ENCODE measurements at regions not wholly inside any gene's neighbourhood (a gene's known extent, or its start where the extent isn't known, plus 50 kb on each side); places are given as distances from the start of the nearest gene placed in this dataset.

DNA sequence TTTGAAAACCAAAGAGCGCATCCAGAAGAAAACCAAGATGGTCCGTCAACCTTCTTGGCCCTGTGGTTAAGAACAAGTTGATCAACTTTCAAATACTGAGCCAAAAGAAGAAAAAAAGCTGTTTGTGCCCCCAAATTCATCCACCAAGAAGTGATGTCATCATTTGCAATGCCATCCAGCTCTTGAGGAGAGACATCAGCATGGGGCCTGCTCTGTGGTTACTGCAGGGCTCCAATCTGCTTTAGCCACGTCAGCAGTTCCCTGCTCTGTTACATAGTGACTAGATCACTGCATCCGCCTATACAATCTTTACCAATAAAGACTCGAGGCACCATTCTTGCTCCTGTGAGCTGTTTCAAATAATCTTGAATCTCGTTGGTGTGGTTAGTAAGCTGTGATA, 75.0 kb upstream of the BLCAP start:
- ChIA-PET CTCF (no interaction called here), POLR2A (no interaction called here)
- Histone ChIP-seq H3K4me3 (ENCODE audit: low read depth, low read length) (no peak overlapping the region), H3K27me3 (replicated peaks; ENCODE audit: control insufficient read depth, insufficient read depth, low read length) (no peaks in the 10 kb centered on the region; the same call in 1 of the 2 replicates), H3K36me3 (ENCODE audit: control insufficient read depth, insufficient read depth, low read length) (no peaks in the 10 kb centered on the region), H3K4me1 (no peaks in the 10 kb centered on the region), H3K9me3 (no peaks in the 10 kb centered on the region)
- Mint-ChIP-seq H3K4me1 (ENCODE audit: low read depth, unreplicated experiment) (no peaks in the 10 kb centered on the region), H3K27me3 (ENCODE audit: insufficient read depth, unreplicated experiment) (peaks cover 34% of the 10 kb centered on the region), H3K9me3 (ENCODE audit: unreplicated experiment) (no peaks in the 10 kb centered on the region), H3K27ac (ENCODE audit: unreplicated experiment) (no peak overlapping the region), H3K4me3 (ENCODE audit: unreplicated experiment) (no peak overlapping the region), H3K36me3 (ENCODE audit: insufficient read depth, unreplicated experiment) (no peaks in the 10 kb centered on the region)
- TF ChIP-seq CTCF (IDR thresholded peaks at IDR 0.05; ENCODE audit: insufficient read depth in 1 of 2, low read depth in 1 of 2, low read length in 1 of 2, severe bottlenecking in 1 of 2, unreplicated experiment in 1 of 2) = no peak
- DNase-seq = no peak
- intact Hi-C loops (cut with micrococcal nuclease; ENCODE audit: unreplicated experiment) = no loop called here
- BruUV-seq (replicated peaks) = no TSS peak

DNA sequence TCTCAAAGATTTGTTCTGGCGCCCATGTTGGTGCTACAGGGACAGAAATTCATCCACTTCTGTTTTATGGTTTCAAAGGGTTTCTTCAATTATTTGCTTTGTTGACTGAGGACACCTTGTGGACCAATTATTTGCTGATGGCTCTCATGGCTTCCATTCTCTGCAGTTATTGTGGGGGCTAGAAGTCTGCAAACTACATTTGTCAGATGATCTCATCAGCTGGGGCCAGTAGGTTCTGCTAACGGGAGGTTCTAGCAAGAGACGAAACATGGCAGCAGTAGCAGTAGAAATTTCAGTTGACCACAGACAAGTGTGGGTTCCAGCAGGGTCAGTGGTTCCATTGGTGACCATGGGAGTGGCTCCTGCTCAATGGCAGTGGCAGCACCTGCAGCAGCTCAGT, 72.8 kb upstream of the BLCAP start:
- BruUV-seq (replicated peaks) = no TSS peak

GRCh38 chr20:37598575-37599342, 71.1 kb upstream of the BLCAP start:
- BruUV-seq (replicated peaks) = no TSS peak
- Mint-ChIP-seq H3K27ac (ENCODE audit: unreplicated experiment) (no peak overlapping the region), H3K9me3 (ENCODE audit: unreplicated experiment) (no peaks in the 10 kb centered on the region), H3K27me3 (ENCODE audit: insufficient read depth, unreplicated experiment) (peaks cover 18% of the 10 kb centered on the region), H3K36me3 (ENCODE audit: insufficient read depth, unreplicated experiment) (no peaks in the 10 kb centered on the region), H3K4me1 (ENCODE audit: low read depth, unreplicated experiment) (no peaks in the 10 kb centered on the region), H3K4me3 (ENCODE audit: unreplicated experiment) (no peak overlapping the region)
- Histone ChIP-seq H3K4me3 (ENCODE audit: low read depth, low read length) (no peak overlapping the region), H3K27me3 (replicated peaks; ENCODE audit: control insufficient read depth, insufficient read depth, low read length) (no peaks in the 10 kb centered on the region; the same call in 1 of the 2 replicates), H3K9me3 (no peaks in the 10 kb centered on the region), H3K4me1 (no peaks in the 10 kb centered on the region), H3K36me3 (ENCODE audit: control insufficient read depth, insufficient read depth, low read length) (no peaks in the 10 kb centered on the region)
- no peak for DNase-seq
- ChIA-PET POLR2A (no interaction called here), CTCF (no interaction called here)
- no peak for TF ChIP-seq CTCF (IDR thresholded peaks at IDR 0.05; ENCODE audit: insufficient read depth in 1 of 2, low read depth in 1 of 2, low read length in 1 of 2, severe bottlenecking in 1 of 2, unreplicated experiment in 1 of 2)
- intact Hi-C loops (cut with micrococcal nuclease; ENCODE audit: unreplicated experiment) = loop anchor here (10.0 kb wide), 1 partner anchor 64 kb away; no protein-coding TSS in a partner anchor

More for the DNA sequence above, 72.8 kb upstream of the BLCAP start:
- Histone ChIP-seq H3K4me3 (ENCODE audit: low read depth, low read length) (no peak overlapping the region), H3K27me3 (replicated peaks; ENCODE audit: control insufficient read depth, insufficient read depth, low read length) (no peaks in the 10 kb centered on the region; the same call in 1 of the 2 replicates), H3K4me1 (no peaks in the 10 kb centered on the region), H3K36me3 (ENCODE audit: control insufficient read depth, insufficient read depth, low read length) (no peaks in the 10 kb centered on the region), H3K9me3 (no peaks in the 10 kb centered on the region)
- no peaks in the 10 kb centered on the region for H3K4me1 Mint-ChIP-seq (ENCODE audit: low read depth, unreplicated experiment)
- H3K27me3 Mint-ChIP-seq (ENCODE audit: insufficient read depth, unreplicated experiment) = peaks cover 29% of the 10 kb centered on the region
- H3K9me3 Mint-ChIP-seq (ENCODE audit: unreplicated experiment) = no peaks in the 10 kb centered on the region
- intact Hi-C loops (cut with micrococcal nuclease; ENCODE audit: unreplicated experiment) = no loop called here
- peak in 1 of 2 experiments; percentile 9 for TF ChIP-seq CTCF (IDR thresholded peaks at IDR 0.05; ENCODE audit: insufficient read depth in 1 of 2, low read depth in 1 of 2, low read length in 1 of 2, severe bottlenecking in 1 of 2, unreplicated experiment in 1 of 2)
- DNase-seq = no peak
- no peak overlapping the region for H3K4me3 Mint-ChIP-seq (ENCODE audit: unreplicated experiment)
- no peak overlapping the region for H3K27ac Mint-ChIP-seq (ENCODE audit: unreplicated experiment)
- CTCF ChIA-PET = interaction anchor here (1.1 kb wide), 1 partner anchor 392 kb away, joined by 3 read pairs; no protein-coding TSS in a partner anchor
- POLR2A ChIA-PET = no interaction called here
- H3K36me3 Mint-ChIP-seq (ENCODE audit: insufficient read depth, unreplicated experiment) = no peaks in the 10 kb centered on the region

Data from Caco-2 (cell line).